Caco-2 (cell line): ENCODE measurements at regions not wholly inside any gene's neighbourhood (a gene's known extent, or its start where the extent isn't known, plus 50 kb on each side); places are given as distances from the start of the nearest gene placed in this dataset.

Experiments used
- BruUV-seq: library from RNA; stranded (reverse); fragments of 400-500 nt; replicated peaks from 2 replicates; lab custom pipeline; 2021; lab: Mats Ljungman, UMichigan
- CTCF ChIA-PET: fragments of 300-600 bp; sonication (Branson Sonifier 250); formaldehyde crosslinking; loops from one replicate; lab custom pipeline; 2022; ENCODE audit warnings: antibody characterized with exemption; lab: Charles Lee
- POLR2A ChIA-PET: fragments of 300-600 bp; sonication (Branson Sonifier 250); formaldehyde crosslinking; loops from one replicate; lab custom pipeline; 2022; ENCODE audit warnings: antibody characterized with exemption; lab: Charles Lee
- DNase-seq, 2 experiments: peaks; one replicate each; pipeline versions ENCODE4 v3.0.0 to v3.0.0-alpha.2; 2020 to 2022
- H3K27me3 ChIP-seq: replicated peaks from 2 replicates; pipeline ENCODE4 v1.6.0; 2011; ENCODE audit warnings: low read length; ENCODE audit not compliant: control insufficient read depth, insufficient read depth
- H3K36me3 ChIP-seq: 2 replicates; pipeline ENCODE4 v1.5.1; 2011; ENCODE audit warnings: low read length; ENCODE audit not compliant: control insufficient read depth, insufficient read depth
- H3K4me1 ChIP-seq: fragments of 250-450 bp; sonication (Bioruptor Pico); 2 replicates; pipeline ENCODE4 v1.5.1; 2020; ENCODE audit warnings: mild to moderate bottlenecking
- H3K4me3 ChIP-seq: 2 replicates; pipeline ENCODE4 v1.5.1; 2011; ENCODE audit warnings: low read depth, mild to moderate bottlenecking, control low read depth, low read length
- H3K9me3 ChIP-seq: fragments of 250-450 bp; sonication (Bioruptor Pico); 2 replicates; pipeline ENCODE4 v1.5.1; 2020; ENCODE audit warnings: mild to moderate bottlenecking, moderate library complexity
- H3K27ac Mint-ChIP-seq: one replicate; pipeline ENCODE4 v1.8.0; 2022; ENCODE audit warnings: mixed read lengths; ENCODE audit not compliant: unreplicated experiment
- H3K27me3 Mint-ChIP-seq: one replicate; pipeline ENCODE4 v1.8.0; 2022; ENCODE audit warnings: mixed read lengths; ENCODE audit not compliant: insufficient read depth, unreplicated experiment
- H3K36me3 Mint-ChIP-seq: one replicate; pipeline ENCODE4 v1.8.0; 2022; ENCODE audit warnings: mild to moderate bottlenecking, mixed read lengths; ENCODE audit not compliant: insufficient read depth, unreplicated experiment
- H3K4me1 Mint-ChIP-seq: one replicate; pipeline ENCODE4 v1.8.0; 2022; ENCODE audit warnings: low read depth, mixed read lengths; ENCODE audit not compliant: unreplicated experiment
- H3K4me3 Mint-ChIP-seq: one replicate; pipeline ENCODE4 v1.8.0; 2022; ENCODE audit warnings: mild to moderate bottlenecking, moderate library complexity, mixed read lengths; ENCODE audit not compliant: unreplicated experiment
- H3K9me3 Mint-ChIP-seq: one replicate; pipeline ENCODE4 v1.8.0; 2022; ENCODE audit warnings: mixed read lengths; ENCODE audit not compliant: unreplicated experiment
- CTCF ChIP-seq, 2 experiments: fragments of 200-600 bp in 1 of 2; IDR thresholded peaks; 1 replicate in 1 of 2; 2 replicates in 1 of 2; pipeline versions ENCODE4 v1.5.1 to v1.8.0; 2011 to 2022; ENCODE audit warnings: antibody characterized with exemption in 1 of 2, control low read depth in 1 of 2, inconsistent platforms in 1 of 2, low read depth in 1 of 2, low read length in 1 of 2, mild to moderate bottlenecking in 1 of 2, moderate library complexity in 1 of 2; ENCODE audit not compliant: insufficient read depth in 1 of 2, severe bottlenecking in 1 of 2, unreplicated experiment in 1 of 2
- intact Hi-C: fragments of 100-400 bp; cut with micrococcal nuclease; formaldehyde crosslinking; loops from one replicate; pipeline ENCODE4 v1.10.0; 2022; ENCODE audit not compliant: unreplicated experiment

- Histone ChIP-seq H3K27me3 (no peaks in the 10 kb centered on the region), H3K4me3 (no peak overlapping the region), H3K4me1 (no peaks in the 10 kb centered on the region), H3K9me3 (no peaks in the 10 kb centered on the region), H3K36me3 (no peaks in the 10 kb centered on the region)
- CTCF ChIA-PET = no interaction called here
- POLR2A ChIA-PET = interaction anchor here (0.6 kb wide), 1 partner anchor 226 kb away, joined by 4 read pairs; no protein-coding TSS in a partner anchor
- H3K27ac Mint-ChIP-seq = no peak overlapping the region
- no peak for TF ChIP-seq CTCF (IDR thresholded peaks at IDR 0.05; ENCODE audit: insufficient read depth in 1 of 2, low read depth in 1 of 2, low read length in 1 of 2, severe bottlenecking in 1 of 2, unreplicated experiment in 1 of 2)
- H3K36me3 Mint-ChIP-seq = no peaks in the 10 kb centered on the region
- peaks cover 9% of the 10 kb centered on the region for H3K27me3 Mint-ChIP-seq
- DNase-seq = no peak
- no peaks in the 10 kb centered on the region for H3K4me1 Mint-ChIP-seq
- BruUV-seq = no TSS peak
- no peak overlapping the region for H3K4me3 Mint-ChIP-seq
- intact Hi-C loops = no loop called here
- H3K9me3 Mint-ChIP-seq = no peaks in the 10 kb centered on the region
Measured at GRCh38 chr16:73813527-73813926, 483.1 kb upstream of the PSMD7 start.

- no peak for TF ChIP-seq CTCF (IDR thresholded peaks at IDR 0.05; ENCODE audit: insufficient read depth in 1 of 2, low read depth in 1 of 2, low read length in 1 of 2, severe bottlenecking in 1 of 2, unreplicated experiment in 1 of 2)
- Histone ChIP-seq H3K27me3 (no peaks in the 10 kb centered on the region), H3K4me1 (no peaks in the 10 kb centered on the region), H3K36me3 (no peaks in the 10 kb centered on the region), H3K9me3 (no peaks in the 10 kb centered on the region), H3K4me3 (no peak overlapping the region)
- peaks cover 23% of the 10 kb centered on the region for H3K27me3 Mint-ChIP-seq
- H3K4me1 Mint-ChIP-seq = no peaks in the 10 kb centered on the region
- intact Hi-C loops = no loop called here
- no TSS peak for BruUV-seq
- no peak overlapping the region for H3K4me3 Mint-ChIP-seq
- no peaks in the 10 kb centered on the region for H3K9me3 Mint-ChIP-seq
- no peak overlapping the region for H3K27ac Mint-ChIP-seq
- POLR2A ChIA-PET = no interaction called here
- CTCF ChIA-PET = no interaction called here
- no peak for DNase-seq
- no peaks in the 10 kb centered on the region for H3K36me3 Mint-ChIP-seq
Measured at GRCh38 chr16:73804456-73804855, 492.2 kb upstream of the PSMD7 start.

- Histone ChIP-seq H3K27me3 (no peaks in the 10 kb centered on the region; the same call in 1 of the 2 replicates), H3K9me3 (no peaks in the 10 kb centered on the region), H3K36me3 (no peaks in the 10 kb centered on the region), H3K4me3 (no peak overlapping the region), H3K4me1 (no peaks in the 10 kb centered on the region)
- POLR2A ChIA-PET = no interaction called here
- no peak for DNase-seq
- CTCF ChIA-PET = no interaction called here
- TF ChIP-seq CTCF (IDR thresholded peaks at IDR 0.05; ENCODE audit: insufficient read depth in 1 of 2, low read depth in 1 of 2, low read length in 1 of 2, severe bottlenecking in 1 of 2, unreplicated experiment in 1 of 2) = no peak
- H3K36me3 Mint-ChIP-seq = no peaks in the 10 kb centered on the region
- no peak overlapping the region for H3K27ac Mint-ChIP-seq
- BruUV-seq = no TSS peak
- intact Hi-C loops = no loop called here
- no peaks in the 10 kb centered on the region for H3K9me3 Mint-ChIP-seq
- no peaks in the 10 kb centered on the region for H3K4me1 Mint-ChIP-seq
- no peak overlapping the region for H3K4me3 Mint-ChIP-seq
- peaks cover 16% of the 10 kb centered on the region for H3K27me3 Mint-ChIP-seq
Measured at GRCh38 chr16:73798471-73798870, 498.1 kb upstream of the PSMD7 start.
